Tibial nerve (tissue), 4 donors: ENCODE measurements at regions not wholly inside any gene's neighbourhood (a gene's known extent, or its start where the extent isn't known, plus 50 kb on each side); places are given as distances from the start of the nearest gene placed in this dataset.

Experiments
- DNase-seq, 2 donors: peaks; one replicate each; pipeline ENCODE4 v3.0.0-alpha.2; 2019; ENCODE audit warnings: low spot score in 2 of 2
- H3K27ac ChIP-seq, 4 donors: fragments of 200-600 bp; sonication (generic) in 3 of 4; one replicate each; pipeline ENCODE4 v1.5.1; 2017 to 2019; ENCODE audit warnings: mild to moderate bottlenecking in 1 of 4
- H3K27me3 ChIP-seq, 2 donors: fragments of 200-600 bp; sonication (generic) in 1 of 2; one replicate each; pipeline versions ENCODE4 v1.5.1 to v1.6.0; 2017 to 2019
- H3K36me3 ChIP-seq, 3 donors: fragments of 200-600 bp; sonication (generic); one replicate each; pipeline ENCODE4 v1.5.1; 2018 to 2019
- H3K4me1 ChIP-seq, 4 donors: fragments of 200-600 bp; sonication (generic) in 3 of 4; one replicate each; pipeline ENCODE4 v1.5.1; 2017 to 2019
- H3K4me3 ChIP-seq, 4 donors: fragments of 200-600 bp; sonication (generic) in 3 of 4; one replicate each; pipeline ENCODE4 v1.5.1; 2017 to 2019; ENCODE audit warnings: mild to moderate bottlenecking in 1 of 4, moderate library complexity in 1 of 4
- H3K9me3 ChIP-seq, 4 donors: fragments of 200-600 bp; sonication (generic) in 3 of 4; one replicate each; pipeline ENCODE4 v1.5.1; 2017 to 2019
- EP300 ChIP-seq, 2 donors: sonication (generic); formaldehyde crosslinking; IDR thresholded peaks; one replicate each; pipeline ENCODE4 v1.6.1; 2017; ENCODE audit warnings: antibody characterized with exemption in 2 of 2, mild to moderate bottlenecking in 1 of 2
- POLR2A ChIP-seq, 2 donors: fragments of 450-650 bp; IDR thresholded peaks; one replicate each; pipeline ENCODE4 v1.6.1; 2017; ENCODE audit warnings: antibody characterized with exemption in 2 of 2, mild to moderate bottlenecking in 2 of 2, moderate library complexity in 2 of 2
- WGBS, 2 donors: methylation state at CpG; one replicate each; pipeline ENCODE4 v1.1.5; 2018; 5-methylcytosine and 5-hydroxymethylcytosine counted together
- TF ChIP-seq, protein P1 (sequence below), 5 experiments: fragments of 200-600 bp in 3 of 5; fragments of 450-650 bp in 2 of 5; sonication (generic) in 3 of 5; IDR thresholded peaks; one replicate each; pipeline ENCODE4 v1.5.1; 2016 to 2019; ENCODE audit warnings: antibody characterized with exemption in 5 of 5, mild to moderate bottlenecking in 3 of 5, moderate library complexity in 2 of 5

DNA sequence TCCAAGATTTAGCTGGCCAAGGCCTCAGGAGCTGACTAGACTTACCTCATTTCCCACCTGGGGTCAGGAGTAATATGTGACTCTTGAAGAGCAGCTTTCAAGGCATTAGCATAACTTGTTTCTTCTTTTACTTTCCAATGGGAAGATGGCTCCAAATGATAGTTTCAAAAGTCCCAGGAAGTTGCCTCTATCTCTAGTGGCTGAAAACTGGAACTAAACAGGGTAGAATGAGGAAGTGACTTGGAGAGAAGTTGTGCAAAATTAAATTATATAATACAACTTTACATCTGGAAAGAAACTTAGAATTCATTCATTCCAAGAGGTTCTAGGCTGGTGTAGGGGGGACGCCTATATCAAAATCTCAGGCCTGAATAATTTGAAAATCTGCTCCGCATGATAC lies 250.1 kb upstream of the FMN2 start:
- no peaks in the 10 kb centered on the region for H3K36me3 ChIP-seq
- H3K4me1 ChIP-seq, result no peaks in the 10 kb centered on the region
- H3K4me3 ChIP-seq, result no peak overlapping the region
- no peaks in the 10 kb centered on the region for H3K9me3 ChIP-seq
- DNase-seq, result no peak
- WGBS, 2 donors, result 98% methylated on average over 2 of the region's 2 CpGs
- H3K27me3 ChIP-seq, result no peaks in the 10 kb centered on the region
- H3K27ac ChIP-seq, result no peak overlapping the region
- TF ChIP-seq POLR2A (IDR thresholded peaks at IDR 0.05) (no peak), EP300 (IDR thresholded peaks at IDR 0.05) (no peak)
- TF ChIP-seq, protein P1, sequence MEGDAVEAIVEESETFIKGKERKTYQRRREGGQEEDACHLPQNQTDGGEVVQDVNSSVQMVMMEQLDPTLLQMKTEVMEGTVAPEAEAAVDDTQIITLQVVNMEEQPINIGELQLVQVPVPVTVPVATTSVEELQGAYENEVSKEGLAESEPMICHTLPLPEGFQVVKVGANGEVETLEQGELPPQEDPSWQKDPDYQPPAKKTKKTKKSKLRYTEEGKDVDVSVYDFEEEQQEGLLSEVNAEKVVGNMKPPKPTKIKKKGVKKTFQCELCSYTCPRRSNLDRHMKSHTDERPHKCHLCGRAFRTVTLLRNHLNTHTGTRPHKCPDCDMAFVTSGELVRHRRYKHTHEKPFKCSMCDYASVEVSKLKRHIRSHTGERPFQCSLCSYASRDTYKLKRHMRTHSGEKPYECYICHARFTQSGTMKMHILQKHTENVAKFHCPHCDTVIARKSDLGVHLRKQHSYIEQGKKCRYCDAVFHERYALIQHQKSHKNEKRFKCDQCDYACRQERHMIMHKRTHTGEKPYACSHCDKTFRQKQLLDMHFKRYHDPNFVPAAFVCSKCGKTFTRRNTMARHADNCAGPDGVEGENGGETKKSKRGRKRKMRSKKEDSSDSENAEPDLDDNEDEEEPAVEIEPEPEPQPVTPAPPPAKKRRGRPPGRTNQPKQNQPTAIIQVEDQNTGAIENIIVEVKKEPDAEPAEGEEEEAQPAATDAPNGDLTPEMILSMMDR (IDR thresholded peaks at IDR 0.05), result no peak

DNA sequence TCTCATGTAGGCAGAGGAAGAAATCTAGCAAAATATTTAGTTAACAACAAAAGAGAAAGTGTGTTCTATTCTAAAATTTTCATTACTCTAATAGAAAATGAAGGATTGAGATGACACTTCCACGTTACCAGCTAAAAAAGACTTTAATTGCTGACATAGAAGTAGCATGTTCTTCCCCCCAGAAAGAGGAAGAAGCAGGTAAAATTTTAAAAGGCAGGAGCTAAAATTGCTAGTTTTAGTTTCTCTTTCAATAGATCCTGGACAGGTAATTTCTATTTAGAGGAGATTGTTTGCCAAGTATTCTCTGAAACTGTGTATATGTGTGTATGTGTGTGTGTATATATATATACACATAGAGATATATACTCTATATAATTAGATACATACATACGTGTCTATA lies 248.1 kb upstream of the FMN2 start:
- no peaks in the 10 kb centered on the region for H3K4me1 ChIP-seq
- no peak for TF ChIP-seq POLR2A (IDR thresholded peaks at IDR 0.05)
- TF ChIP-seq, protein P1 (IDR thresholded peaks at IDR 0.05), result no peak
- no peaks in the 10 kb centered on the region for H3K36me3 ChIP-seq
- no peak overlapping the region for H3K27ac ChIP-seq
- H3K9me3 ChIP-seq, result no peaks in the 10 kb centered on the region
- no peaks in the 10 kb centered on the region for H3K27me3 ChIP-seq
- DNase-seq, result no peak
- H3K4me3 ChIP-seq, result no peak overlapping the region
- WGBS, 2 donors, result 77 to 85% methylated on average over 2 of the region's 2 CpGs

DNA sequence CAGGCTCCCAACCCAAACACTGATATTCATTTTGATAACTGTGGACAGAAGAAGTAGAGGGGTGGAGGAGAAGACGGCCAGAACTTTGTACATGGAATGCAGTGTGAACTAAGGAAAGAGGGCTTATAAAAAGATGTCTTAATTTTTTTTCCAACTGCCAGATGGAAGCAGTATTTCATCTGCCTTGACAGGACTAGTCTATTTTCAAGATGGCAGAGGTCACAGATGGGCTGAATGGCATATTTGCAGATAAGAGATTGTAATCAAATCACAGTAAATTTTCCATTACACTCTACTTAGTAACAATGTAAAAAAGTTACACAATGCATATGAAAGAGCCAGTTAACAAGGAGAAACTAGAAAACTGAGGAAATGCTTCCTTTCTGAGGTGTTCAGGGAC lies 246.8 kb upstream of the FMN2 start:
- Histone ChIP-seq H3K9me3 (no peaks in the 10 kb centered on the region), H3K36me3 (no peaks in the 10 kb centered on the region), H3K27ac (no peak overlapping the region), H3K4me1 (no peaks in the 10 kb centered on the region), H3K4me3 (no peak overlapping the region), H3K27me3 (no peaks in the 10 kb centered on the region)
- TF ChIP-seq POLR2A (IDR thresholded peaks at IDR 0.05) (no peak), EP300 (IDR thresholded peaks at IDR 0.05) (no peak)
- TF ChIP-seq, protein P1 (IDR thresholded peaks at IDR 0.05), result no peak
- 46 to 59% methylated on average over 1 of the region's 1 CpG for WGBS, 2 donors
- no peak for DNase-seq

DNA sequence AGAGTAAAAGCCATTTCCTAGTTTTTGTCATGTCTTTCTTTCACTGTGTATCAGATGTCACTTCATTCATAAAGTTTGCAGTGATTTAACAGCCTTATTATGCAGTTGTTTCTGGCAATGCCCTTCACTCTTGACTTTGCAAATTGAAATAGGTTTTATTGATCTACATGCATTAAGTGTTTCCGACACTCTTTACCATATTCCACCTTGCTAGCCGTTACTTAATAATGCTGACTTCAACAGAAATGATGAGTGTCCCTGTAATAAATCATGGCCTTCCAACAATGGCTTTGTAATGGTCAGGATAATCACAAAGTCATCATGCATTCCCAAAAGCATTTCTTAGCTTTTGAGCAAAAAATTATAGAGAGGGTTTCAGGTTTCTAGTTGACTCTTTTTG lies 236.8 kb upstream of the FMN2 start:
- no peaks in the 10 kb centered on the region for H3K36me3 ChIP-seq
- no peak for DNase-seq
- no peaks in the 10 kb centered on the region for H3K9me3 ChIP-seq
- TF ChIP-seq, protein P1 (IDR thresholded peaks at IDR 0.05), result no peak
- TF ChIP-seq POLR2A (IDR thresholded peaks at IDR 0.05) (no peak), EP300 (IDR thresholded peaks at IDR 0.05) (no peak)
- no peaks in the 10 kb centered on the region for H3K4me1 ChIP-seq
- no peak overlapping the region for H3K4me3 ChIP-seq
- no peak overlapping the region for H3K27ac ChIP-seq
- WGBS, 2 donors, result 66 to 67% methylated on average over 2 of the region's 2 CpGs
- no peaks in the 10 kb centered on the region for H3K27me3 ChIP-seq

DNA sequence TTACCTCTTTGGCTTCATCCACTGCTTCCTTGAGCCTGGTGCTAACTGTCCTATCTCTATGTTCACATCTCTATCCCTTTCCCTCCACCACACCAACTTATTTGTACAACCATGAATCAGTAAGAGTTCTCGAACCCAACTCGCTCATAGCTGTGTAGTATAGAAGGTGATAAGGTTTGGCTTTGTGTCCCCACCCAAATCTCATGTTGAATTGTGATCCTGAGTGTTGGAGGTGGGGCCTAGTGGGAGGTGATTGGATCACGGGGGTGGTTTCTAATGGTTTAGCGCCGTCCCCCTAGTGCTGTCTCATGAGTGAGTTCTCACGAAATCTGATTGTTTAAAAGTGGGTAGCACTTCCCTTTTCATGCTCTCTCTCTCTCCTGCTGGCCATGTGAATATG lies 235.6 kb upstream of the FMN2 start:
- TF ChIP-seq POLR2A (IDR thresholded peaks at IDR 0.05) (no peak), EP300 (IDR thresholded peaks at IDR 0.05) (no peak)
- TF ChIP-seq, protein P1 (IDR thresholded peaks at IDR 0.05), result no peak
- Histone ChIP-seq H3K36me3 (no peaks in the 10 kb centered on the region), H3K9me3 (no peaks in the 10 kb centered on the region), H3K4me1 (no peaks in the 10 kb centered on the region), H3K4me3 (no peak overlapping the region), H3K27me3 (no peaks in the 10 kb centered on the region), H3K27ac (no peak overlapping the region)
- WGBS, 2 donors, result 79 to 82% methylated on average over 6 of the region's 6 CpGs
- no peak for DNase-seq
